ENCODE measurements at regions not wholly inside any gene's neighbourhood (a gene's known extent, or its start where the extent isn't known, plus 50 kb on each side); places are given as distances from the start of the nearest gene placed in this dataset.

- Histone ChIP-seq H3K4me1 (no peaks in the 10 kb centered on the region), H3K36me3 (no peaks in the 10 kb centered on the region), H3K27ac (no peak overlapping the region), H3K4me3 (no peak overlapping the region), H3K27me3 (no peaks in the 10 kb centered on the region), H3K9me3 (no peaks in the 10 kb centered on the region)
- intact Hi-C loops (cut with DNase I; ENCODE audit: low total_unique reads): no loop called here
- DNase-seq: no peak
- no peak for TF ChIP-seq CTCF (IDR thresholded peaks at IDR 0.05)
Observed at GRCh38 chr18:30920351-30920750, 122.2 kb downstream of the DSC3 start.

- Histone ChIP-seq H3K4me1 (no peaks in the 10 kb centered on the region), H3K36me3 (no peaks in the 10 kb centered on the region), H3K4me3 (no peak overlapping the region), H3K9me3 (no peaks in the 10 kb centered on the region), H3K27ac (no peak overlapping the region), H3K27me3 (no peaks in the 10 kb centered on the region)
- DNase-seq: no peak
- TF ChIP-seq CTCF (IDR thresholded peaks at IDR 0.05): no peak
- intact Hi-C loops (cut with DNase I; ENCODE audit: low total_unique reads): no loop called here
Observed at GRCh38 chr18:30917651-30918050, 124.9 kb downstream of the DSC3 start.

- H3K36me3 ChIP-seq: no peaks in the 10 kb centered on the region
- no peak for DNase-seq
- no peak overlapping the region for H3K4me3 ChIP-seq
- no peaks in the 10 kb centered on the region for H3K9me3 ChIP-seq
- intact Hi-C loops (cut with DNase I; ENCODE audit: low total_unique reads): no loop called here
- no peak for TF ChIP-seq CTCF (IDR thresholded peaks at IDR 0.05)
- H3K4me1 ChIP-seq: no peaks in the 10 kb centered on the region
- H3K27ac ChIP-seq: no peak overlapping the region
- H3K27me3 ChIP-seq: no peaks in the 10 kb centered on the region
Observed at GRCh38 chr18:30915336-30915988, 127.1 kb downstream of the DSC3 start.

GRCh38 chr18:30908381-30908780 lies 134.2 kb downstream of the DSC3 start:
- no peak for TF ChIP-seq CTCF (IDR thresholded peaks at IDR 0.05)
- H3K4me1 ChIP-seq: no peaks in the 10 kb centered on the region
- H3K36me3 ChIP-seq: no peaks in the 10 kb centered on the region
- H3K27ac ChIP-seq: no peak overlapping the region
- no peak overlapping the region for H3K4me3 ChIP-seq
- H3K27me3 ChIP-seq: no peaks in the 10 kb centered on the region
- no peaks in the 10 kb centered on the region for H3K9me3 ChIP-seq
- intact Hi-C loops (cut with DNase I; ENCODE audit: low total_unique reads): no loop called here
- DNase-seq: no peak

DNA sequence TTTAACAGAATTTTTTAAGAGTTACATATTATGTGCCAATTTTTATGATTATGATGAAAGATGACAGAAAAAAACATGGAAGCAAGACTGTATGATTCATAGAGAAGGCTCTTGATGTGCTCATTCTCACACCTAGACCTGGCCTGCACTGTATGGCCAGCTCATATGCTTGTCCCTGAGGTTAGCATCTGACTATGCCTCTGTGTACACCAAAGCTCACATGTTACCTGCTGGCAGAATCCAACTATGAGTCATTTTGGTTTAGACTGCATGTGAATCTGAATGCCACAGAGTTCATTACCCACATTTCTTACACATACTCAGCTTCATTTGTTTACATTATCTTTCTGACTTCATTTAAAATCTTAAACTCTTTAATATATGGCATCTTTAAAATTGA lies 139.0 kb downstream of the DSC3 start:
- TF ChIP-seq CTCF (IDR thresholded peaks at IDR 0.05): no peak
- H3K27ac ChIP-seq: no peak overlapping the region
- intact Hi-C loops (cut with DNase I; ENCODE audit: low total_unique reads): no loop called here
- DNase-seq: no peak
- H3K27me3 ChIP-seq: no peaks in the 10 kb centered on the region
- no peaks in the 10 kb centered on the region for H3K36me3 ChIP-seq
- H3K9me3 ChIP-seq: no peaks in the 10 kb centered on the region
- H3K4me1 ChIP-seq: no peaks in the 10 kb centered on the region
- no peak overlapping the region for H3K4me3 ChIP-seq

All from tibial artery (tissue), 4 donors.